Tibial nerve (tissue), 4 donors: ENCODE measurements at regions not wholly inside any gene's neighbourhood (a gene's known extent, or its start where the extent isn't known, plus 50 kb on each side); places are given as distances from the start of the nearest gene placed in this dataset.

Experiments
- DNase-seq, 2 donors: peaks; one replicate each; pipeline ENCODE4 v3.0.0-alpha.2; 2019; ENCODE audit warnings: low spot score in 2 of 2
- H3K27ac ChIP-seq, 4 donors: fragments of 200-600 bp; sonication (generic) in 3 of 4; one replicate each; pipeline ENCODE4 v1.5.1; 2017 to 2019; ENCODE audit warnings: mild to moderate bottlenecking in 1 of 4
- H3K27me3 ChIP-seq, 2 donors: fragments of 200-600 bp; sonication (generic) in 1 of 2; one replicate each; pipeline versions ENCODE4 v1.5.1 to v1.6.0; 2017 to 2019
- H3K36me3 ChIP-seq, 3 donors: fragments of 200-600 bp; sonication (generic); one replicate each; pipeline ENCODE4 v1.5.1; 2018 to 2019
- H3K4me1 ChIP-seq, 4 donors: fragments of 200-600 bp; sonication (generic) in 3 of 4; one replicate each; pipeline ENCODE4 v1.5.1; 2017 to 2019
- H3K4me3 ChIP-seq, 4 donors: fragments of 200-600 bp; sonication (generic) in 3 of 4; one replicate each; pipeline ENCODE4 v1.5.1; 2017 to 2019; ENCODE audit warnings: mild to moderate bottlenecking in 1 of 4, moderate library complexity in 1 of 4
- H3K9me3 ChIP-seq, 4 donors: fragments of 200-600 bp; sonication (generic) in 3 of 4; one replicate each; pipeline ENCODE4 v1.5.1; 2017 to 2019
- EP300 ChIP-seq, 2 donors: sonication (generic); formaldehyde crosslinking; IDR thresholded peaks; one replicate each; pipeline ENCODE4 v1.6.1; 2017; ENCODE audit warnings: antibody characterized with exemption in 2 of 2, mild to moderate bottlenecking in 1 of 2
- POLR2A ChIP-seq, 2 donors: fragments of 450-650 bp; IDR thresholded peaks; one replicate each; pipeline ENCODE4 v1.6.1; 2017; ENCODE audit warnings: antibody characterized with exemption in 2 of 2, mild to moderate bottlenecking in 2 of 2, moderate library complexity in 2 of 2
- WGBS, 2 donors: methylation state at CpG; one replicate each; pipeline ENCODE4 v1.1.5; 2018; 5-methylcytosine and 5-hydroxymethylcytosine counted together
- TF ChIP-seq, protein P1 (sequence below), 5 experiments: fragments of 200-600 bp in 3 of 5; fragments of 450-650 bp in 2 of 5; sonication (generic) in 3 of 5; IDR thresholded peaks; one replicate each; pipeline ENCODE4 v1.5.1; 2016 to 2019; ENCODE audit warnings: antibody characterized with exemption in 5 of 5, mild to moderate bottlenecking in 3 of 5, moderate library complexity in 2 of 5

DNA sequence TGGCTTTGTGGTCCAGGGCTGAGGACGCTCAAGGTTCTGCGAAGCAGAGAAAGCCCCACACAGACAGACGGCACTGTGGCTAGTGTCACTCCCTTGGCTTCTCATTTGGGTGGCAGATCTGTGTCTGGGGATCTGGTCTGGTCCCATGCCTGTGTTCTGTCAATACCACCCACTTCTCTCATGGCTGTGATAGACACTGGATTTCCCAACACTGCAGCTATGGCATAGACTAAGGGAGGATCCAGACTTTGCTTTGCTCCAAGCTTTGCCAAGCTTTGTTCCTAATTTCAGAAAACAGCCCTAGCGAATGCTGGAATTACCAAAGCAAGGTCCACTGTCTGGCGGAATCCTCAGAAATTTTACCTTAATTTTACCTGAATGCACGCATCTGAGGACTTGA is 62.1 kb downstream of the GADD45G start:
- DNase-seq = no peak
- WGBS, 2 donors = 93 to 98% methylated on average over 6 of the region's 6 CpGs
- H3K27ac ChIP-seq = no peak overlapping the region
- TF ChIP-seq EP300 (IDR thresholded peaks at IDR 0.05) (no peak), POLR2A (IDR thresholded peaks at IDR 0.05) (no peak)
- TF ChIP-seq, protein P1, sequence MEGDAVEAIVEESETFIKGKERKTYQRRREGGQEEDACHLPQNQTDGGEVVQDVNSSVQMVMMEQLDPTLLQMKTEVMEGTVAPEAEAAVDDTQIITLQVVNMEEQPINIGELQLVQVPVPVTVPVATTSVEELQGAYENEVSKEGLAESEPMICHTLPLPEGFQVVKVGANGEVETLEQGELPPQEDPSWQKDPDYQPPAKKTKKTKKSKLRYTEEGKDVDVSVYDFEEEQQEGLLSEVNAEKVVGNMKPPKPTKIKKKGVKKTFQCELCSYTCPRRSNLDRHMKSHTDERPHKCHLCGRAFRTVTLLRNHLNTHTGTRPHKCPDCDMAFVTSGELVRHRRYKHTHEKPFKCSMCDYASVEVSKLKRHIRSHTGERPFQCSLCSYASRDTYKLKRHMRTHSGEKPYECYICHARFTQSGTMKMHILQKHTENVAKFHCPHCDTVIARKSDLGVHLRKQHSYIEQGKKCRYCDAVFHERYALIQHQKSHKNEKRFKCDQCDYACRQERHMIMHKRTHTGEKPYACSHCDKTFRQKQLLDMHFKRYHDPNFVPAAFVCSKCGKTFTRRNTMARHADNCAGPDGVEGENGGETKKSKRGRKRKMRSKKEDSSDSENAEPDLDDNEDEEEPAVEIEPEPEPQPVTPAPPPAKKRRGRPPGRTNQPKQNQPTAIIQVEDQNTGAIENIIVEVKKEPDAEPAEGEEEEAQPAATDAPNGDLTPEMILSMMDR (IDR thresholded peaks at IDR 0.05) = no peak
- H3K9me3 ChIP-seq = no peaks in the 10 kb centered on the region
- no peaks in the 10 kb centered on the region for H3K36me3 ChIP-seq
- no peaks in the 10 kb centered on the region for H3K27me3 ChIP-seq
- no peak overlapping the region for H3K4me3 ChIP-seq
- peaks cover 0 to 15% (median 6%) of the 10 kb centered on the region in 4 donors for H3K4me1 ChIP-seq

DNA sequence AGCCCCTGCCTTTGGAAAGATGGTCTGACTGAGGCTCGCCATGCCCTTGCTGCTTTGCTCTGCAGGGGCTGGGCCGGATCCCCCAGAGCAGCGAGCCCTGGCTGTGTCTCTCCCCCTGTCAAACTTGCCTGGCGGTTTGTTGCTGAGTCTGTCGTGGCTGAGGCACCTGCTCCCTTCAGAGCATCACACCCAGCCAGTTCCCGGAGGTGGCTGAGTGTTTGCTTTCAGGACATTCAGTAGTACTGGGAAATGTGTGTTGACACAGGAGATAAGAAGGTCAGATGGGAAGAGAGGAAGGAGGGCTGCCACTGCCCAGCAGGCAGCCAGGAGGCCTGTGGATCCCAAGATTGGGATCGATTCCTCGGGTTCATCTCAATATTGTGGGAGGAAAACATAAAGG is 62.9 kb downstream of the GADD45G start:
- Histone ChIP-seq H3K9me3 (no peaks in the 10 kb centered on the region), H3K4me3 (no peak overlapping the region), H3K27me3 (no peaks in the 10 kb centered on the region), H3K36me3 (no peaks in the 10 kb centered on the region), H3K4me1 (peaks cover 0 to 7% (median 1%) of the 10 kb centered on the region in 4 donors), H3K27ac (no peak overlapping the region)
- no peak for TF ChIP-seq POLR2A (IDR thresholded peaks at IDR 0.05)
- no peak for TF ChIP-seq EP300 (IDR thresholded peaks at IDR 0.05)
- TF ChIP-seq, protein P1 (IDR thresholded peaks at IDR 0.05) = no peak
- no peak for DNase-seq
- 78 to 87% methylated on average over 8 of the region's 8 CpGs for WGBS, 2 donors

DNA sequence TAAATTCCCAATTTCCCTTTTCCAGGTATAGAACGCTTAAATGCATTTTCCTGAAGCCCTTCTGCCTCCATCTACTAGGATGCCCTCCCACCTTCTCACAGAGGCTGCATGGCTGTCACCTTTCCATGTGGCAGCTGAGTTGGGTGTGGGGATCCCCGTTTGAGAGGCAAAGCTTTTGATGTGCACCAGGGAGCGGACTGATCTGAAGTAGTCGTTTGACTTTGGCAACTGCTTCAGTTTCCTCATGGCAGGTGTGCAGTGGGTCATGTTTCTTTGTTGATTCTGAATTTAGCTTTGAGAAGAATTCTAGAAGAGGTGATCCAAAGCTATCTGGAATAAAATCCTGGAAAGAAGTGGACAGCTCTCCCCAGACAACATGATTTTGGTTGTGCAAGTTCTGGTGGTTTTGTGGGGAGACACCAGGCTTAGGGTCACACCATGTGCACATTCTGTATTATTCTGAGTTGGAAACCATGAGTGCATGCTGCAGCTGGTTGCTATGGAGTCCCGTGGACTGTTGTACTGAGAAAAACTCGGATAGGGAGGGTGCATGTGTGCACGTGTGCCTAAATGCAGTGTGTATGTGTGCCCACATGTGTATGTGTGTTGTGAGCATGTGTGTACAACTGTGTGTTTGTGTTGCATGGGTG is 63.5 kb downstream of the GADD45G start:
- no peak for TF ChIP-seq POLR2A (IDR thresholded peaks at IDR 0.05)
- TF ChIP-seq EP300 (IDR thresholded peaks at IDR 0.05) = no peak
- TF ChIP-seq, protein P1 (IDR thresholded peaks at IDR 0.05) = no peak
- Histone ChIP-seq H3K27me3 (no peaks in the 10 kb centered on the region), H3K27ac (no peak overlapping the region), H3K4me3 (no peak overlapping the region), H3K9me3 (no peaks in the 10 kb centered on the region), H3K36me3 (no peaks in the 10 kb centered on the region), H3K4me1 (peaks cover 0 to 2% (median 0%) of the 10 kb centered on the region in 4 donors)
- no peak for DNase-seq
- 66 to 72% methylated on average over 7 of the region's 7 CpGs for WGBS, 2 donors

DNA sequence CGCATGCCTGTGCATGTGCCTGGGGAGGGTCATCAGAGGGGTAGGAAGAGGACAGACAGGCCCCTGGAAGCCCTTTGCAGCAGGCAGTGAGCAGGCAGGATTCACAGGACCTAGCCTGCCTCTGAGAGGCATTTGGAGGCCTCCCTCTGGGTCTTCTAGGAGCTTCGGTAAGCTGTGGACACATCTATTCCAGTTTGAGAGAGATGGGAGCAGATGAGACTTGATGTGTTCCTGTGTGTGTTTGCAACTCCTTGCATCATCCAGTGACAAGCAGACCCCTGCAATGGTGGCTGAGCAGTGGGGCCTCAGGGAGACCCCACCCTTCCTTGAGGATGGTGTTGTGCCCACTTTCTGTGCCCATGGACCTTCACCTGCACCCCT is 64.0 kb downstream of the GADD45G start:
- 94 to 95% methylated on average over 2 of the region's 2 CpGs for WGBS, 2 donors
- Histone ChIP-seq H3K9me3 (no peaks in the 10 kb centered on the region), H3K36me3 (no peaks in the 10 kb centered on the region), H3K27me3 (no peaks in the 10 kb centered on the region), H3K4me1 (no peaks in the 10 kb centered on the region), H3K27ac (no peak overlapping the region), H3K4me3 (no peak overlapping the region)
- TF ChIP-seq EP300 (IDR thresholded peaks at IDR 0.05) (no peak), POLR2A (IDR thresholded peaks at IDR 0.05) (no peak)
- TF ChIP-seq, protein P1 (IDR thresholded peaks at IDR 0.05) = no peak
- DNase-seq = no peak

DNA sequence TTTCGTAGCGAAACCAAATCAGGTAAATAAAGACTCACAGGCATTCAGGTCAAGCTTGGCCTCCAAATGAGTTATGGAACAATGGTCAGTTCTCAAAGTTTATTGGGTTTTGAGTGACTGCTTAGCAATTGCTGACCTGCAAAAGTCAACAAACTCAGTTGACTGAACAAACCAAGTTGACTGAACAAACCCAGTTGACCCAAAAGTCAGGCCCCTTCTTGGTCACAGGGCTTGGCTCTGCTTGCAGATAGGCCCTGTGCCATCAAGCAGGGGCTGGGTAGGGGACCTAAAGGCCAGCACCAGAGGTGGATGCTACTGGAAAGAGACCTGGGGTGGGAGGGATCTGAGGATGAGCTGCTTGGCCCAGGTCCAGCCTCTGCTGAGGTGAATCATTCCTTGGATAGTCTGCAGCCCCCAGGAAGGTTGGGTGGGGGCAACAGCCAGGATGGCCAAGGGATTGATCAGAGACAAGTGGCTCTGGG is 64.6 kb downstream of the GADD45G start:
- no peak for TF ChIP-seq POLR2A (IDR thresholded peaks at IDR 0.05)
- TF ChIP-seq, protein P1 (IDR thresholded peaks at IDR 0.05) = no peak
- no peak for TF ChIP-seq EP300 (IDR thresholded peaks at IDR 0.05)
- DNase-seq = no peak
- H3K4me1 ChIP-seq = no peaks in the 10 kb centered on the region
- no peak overlapping the region for H3K4me3 ChIP-seq
- 93 to 97% methylated on average over 2 of the region's 2 CpGs for WGBS, 2 donors
- H3K27ac ChIP-seq = no peak overlapping the region
- H3K27me3 ChIP-seq = no peaks in the 10 kb centered on the region
- H3K9me3 ChIP-seq = no peaks in the 10 kb centered on the region
- H3K36me3 ChIP-seq = no peaks in the 10 kb centered on the region
